Activated CD8-positive, alpha-beta T cell treated with anti-CD3 and anti-CD28 coated beads, Interleukin-2, amount 10 ng/mL, durations not matched to agents 7 days and 5 days (primary cell): ENCODE measurements at regions not wholly inside any gene's neighbourhood (a gene's known extent, or its start where the extent isn't known, plus 50 kb on each side); places are given as distances from the start of the nearest gene placed in this dataset.

Experiments
- ATAC-seq: fragments of 150-1000 bp; cut with Tn5 transposase; one replicate; pipeline ENCODE4 v1.10.0; 2021; ENCODE audit warnings: moderate library complexity
- CTCF ChIA-PET: fragments of 350-600 bp; sonication (Branson Sonifier 250); formaldehyde crosslinking; loops from one replicate; lab custom pipeline; 2021; ENCODE audit warnings: antibody characterized with exemption; lab: Charles Lee
- POLR2A ChIA-PET: fragments of 350-600 bp; sonication (Branson Sonifier 250); formaldehyde crosslinking; loops from one replicate; lab custom pipeline; 2021; ENCODE audit warnings: antibody characterized with exemption; lab: Charles Lee
- DNase-seq: peaks from one replicate; pipeline ENCODE4 v3.0.0-alpha.2; 2020
- H3K27ac Mint-ChIP-seq: one replicate; pipeline ENCODE4 v1.8.0; 2021; ENCODE audit warnings: mild to moderate bottlenecking, mixed read lengths
- H3K27me3 Mint-ChIP-seq: one replicate; pipeline ENCODE4 v1.8.0; 2021; ENCODE audit warnings: low read depth, mixed read lengths
- H3K36me3 Mint-ChIP-seq: one replicate; pipeline ENCODE4 v1.8.0; 2021; ENCODE audit warnings: low read depth, mixed read lengths
- H3K4me1 Mint-ChIP-seq: one replicate; pipeline ENCODE4 v1.8.0; 2021; ENCODE audit warnings: low read depth, mixed read lengths
- H3K4me3 Mint-ChIP-seq: one replicate; pipeline ENCODE4 v1.8.0; 2021; ENCODE audit warnings: mild to moderate bottlenecking, mixed read lengths
- H3K9me3 Mint-ChIP-seq: one replicate; pipeline ENCODE4 v1.8.0; 2022; ENCODE audit warnings: mixed read lengths; ENCODE audit not compliant: insufficient read depth

GRCh38 chr4:179114615-179115014, 1672.4 kb upstream of the AGA start:
- H3K36me3 Mint-ChIP-seq = no peaks in the 10 kb centered on the region
- no peak for ATAC-seq
- ChIA-PET CTCF (no interaction called here), POLR2A (no interaction called here)
- no peak overlapping the region for H3K4me3 Mint-ChIP-seq
- no peaks in the 10 kb centered on the region for H3K4me1 Mint-ChIP-seq
- no peaks in the 10 kb centered on the region for H3K27me3 Mint-ChIP-seq
- no peak overlapping the region for H3K27ac Mint-ChIP-seq
- peaks cover 19% of the 10 kb centered on the region for H3K9me3 Mint-ChIP-seq
- no peak for DNase-seq

- no peaks in the 10 kb centered on the region for H3K4me1 Mint-ChIP-seq
- no peaks in the 10 kb centered on the region for H3K27me3 Mint-ChIP-seq
- no peak for DNase-seq
- POLR2A ChIA-PET = no interaction called here
- no peaks in the 10 kb centered on the region for H3K36me3 Mint-ChIP-seq
- ATAC-seq = no peak
- CTCF ChIA-PET = no interaction called here
- H3K27ac Mint-ChIP-seq = no peak overlapping the region
- H3K9me3 Mint-ChIP-seq = peaks cover 18% of the 10 kb centered on the region
- no peak overlapping the region for H3K4me3 Mint-ChIP-seq
These were observed 1673.8 kb upstream of the AGA start for GRCh38 chr4:179116011-179116410.

- Mint-ChIP-seq H3K27me3 (no peaks in the 10 kb centered on the region), H3K27ac (no peak overlapping the region), H3K36me3 (no peaks in the 10 kb centered on the region), H3K9me3 (peaks cover 12% of the 10 kb centered on the region), H3K4me3 (no peak overlapping the region), H3K4me1 (no peaks in the 10 kb centered on the region)
- ChIA-PET CTCF (no interaction called here), POLR2A (no interaction called here)
- ATAC-seq (no peak), DNase-seq (no peak)
These were observed 1674.3 kb upstream of the AGA start for GRCh38 chr4:179116581-179116980.

DNA sequence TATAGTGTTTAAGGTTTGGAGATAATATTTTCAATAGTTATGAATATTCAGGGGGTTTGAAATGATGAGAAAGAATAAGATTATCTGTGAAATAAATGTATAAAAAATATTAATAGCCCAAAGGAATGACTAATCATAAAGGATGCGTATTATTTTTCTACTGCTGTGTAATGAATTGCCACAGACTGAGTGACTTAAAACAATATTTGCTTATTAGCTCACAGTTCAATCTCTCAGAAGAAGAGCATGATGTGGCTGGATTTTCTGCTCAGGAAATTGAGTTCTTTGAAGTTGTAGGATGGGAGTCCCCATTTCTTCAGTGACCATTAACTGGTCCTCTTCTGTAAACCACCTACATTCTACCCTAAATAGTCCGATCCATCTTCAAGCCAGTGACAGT, 1680.8 kb upstream of the AGA start:
- Mint-ChIP-seq H3K9me3 (peaks cover 7% of the 10 kb centered on the region), H3K4me3 (no peak overlapping the region), H3K27me3 (no peaks in the 10 kb centered on the region), H3K27ac (no peak overlapping the region), H3K36me3 (no peaks in the 10 kb centered on the region), H3K4me1 (no peaks in the 10 kb centered on the region)
- ATAC-seq = no peak
- CTCF ChIA-PET = no interaction called here
- POLR2A ChIA-PET = no interaction called here
- no peak for DNase-seq

GRCh38 chr4:179124419-179124818, 1682.2 kb upstream of the AGA start:
- H3K36me3 Mint-ChIP-seq = no peaks in the 10 kb centered on the region
- H3K4me1 Mint-ChIP-seq = no peaks in the 10 kb centered on the region
- DNase-seq = no peak
- H3K4me3 Mint-ChIP-seq = no peak overlapping the region
- no peak overlapping the region for H3K27ac Mint-ChIP-seq
- ChIA-PET CTCF (no interaction called here), POLR2A (no interaction called here)
- no peaks in the 10 kb centered on the region for H3K27me3 Mint-ChIP-seq
- peaks cover 7% of the 10 kb centered on the region for H3K9me3 Mint-ChIP-seq
- no peak for ATAC-seq

DNA sequence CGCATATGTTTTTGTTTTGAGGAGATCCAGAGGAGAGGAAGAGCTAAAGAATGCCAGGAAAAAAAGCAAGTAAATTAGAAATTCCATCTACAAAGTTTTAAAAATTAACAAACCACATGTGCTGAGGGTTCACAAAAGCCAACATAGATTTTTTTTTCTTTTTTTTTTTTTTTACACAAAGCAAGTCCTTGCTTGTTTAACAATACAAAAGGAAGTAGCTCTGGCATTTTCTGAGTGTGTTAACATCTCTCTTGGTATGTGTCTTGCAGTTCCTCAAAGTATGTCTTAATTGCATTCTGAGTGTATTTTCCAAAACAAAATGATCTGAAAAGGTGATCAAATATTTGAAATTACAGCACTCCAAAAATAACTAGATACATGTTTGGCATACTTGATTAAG, 1682.7 kb upstream of the AGA start:
- Mint-ChIP-seq H3K4me3 (no peak overlapping the region), H3K36me3 (no peaks in the 10 kb centered on the region), H3K4me1 (no peaks in the 10 kb centered on the region), H3K27ac (no peak overlapping the region), H3K9me3 (peaks cover 7% of the 10 kb centered on the region), H3K27me3 (no peaks in the 10 kb centered on the region)
- ATAC-seq = no peak
- DNase-seq = no peak
- ChIA-PET CTCF (no interaction called here), POLR2A (no interaction called here)

DNA sequence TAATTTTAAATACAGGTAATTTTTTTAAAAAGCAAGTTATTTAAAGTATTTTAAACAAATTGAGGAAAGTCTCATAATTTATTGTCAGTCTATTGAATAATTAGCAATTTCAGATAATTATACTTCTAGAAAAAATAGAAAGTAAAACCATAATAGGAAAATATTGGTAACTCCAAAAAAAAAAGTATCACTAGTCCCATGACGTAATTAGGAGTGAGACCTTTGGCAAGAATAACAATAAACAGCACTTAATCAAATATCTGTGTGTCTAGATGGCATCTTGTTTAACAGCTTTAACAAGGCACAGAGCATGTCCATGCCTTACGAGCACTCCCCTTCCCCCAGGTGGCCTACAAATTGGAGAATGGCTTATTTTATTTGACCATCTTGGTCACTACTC, 1683.6 kb upstream of the AGA start:
- no peak overlapping the region for H3K4me3 Mint-ChIP-seq
- ChIA-PET CTCF (no interaction called here), POLR2A (no interaction called here)
- peaks cover 7% of the 10 kb centered on the region for H3K9me3 Mint-ChIP-seq
- no peaks in the 10 kb centered on the region for H3K27me3 Mint-ChIP-seq
- H3K4me1 Mint-ChIP-seq = no peaks in the 10 kb centered on the region
- no peak overlapping the region for H3K27ac Mint-ChIP-seq
- ATAC-seq (no peak), DNase-seq (no peak)
- H3K36me3 Mint-ChIP-seq = no peaks in the 10 kb centered on the region

DNA sequence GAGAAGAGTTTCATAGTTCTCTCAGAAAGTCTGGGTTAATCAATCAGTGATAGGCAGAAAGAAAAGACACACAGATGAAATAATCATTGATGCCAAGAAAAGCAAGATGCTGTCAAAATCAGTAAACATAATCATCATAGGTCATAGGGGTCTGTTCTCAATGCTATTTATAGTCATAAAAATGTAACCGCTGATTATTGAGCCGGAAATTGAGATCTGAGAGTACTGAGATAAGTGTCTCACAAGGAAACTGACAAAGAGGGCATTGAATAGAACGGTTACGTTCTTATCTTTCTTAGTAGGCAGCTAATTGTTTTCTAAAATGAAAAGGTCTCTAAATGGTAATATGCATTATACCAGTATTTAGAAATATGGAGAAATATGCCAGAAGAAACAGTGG, 1686.1 kb upstream of the AGA start:
- Mint-ChIP-seq H3K4me1 (no peaks in the 10 kb centered on the region), H3K27me3 (no peaks in the 10 kb centered on the region), H3K4me3 (no peak overlapping the region), H3K9me3 (peaks cover 4% of the 10 kb centered on the region), H3K36me3 (no peaks in the 10 kb centered on the region), H3K27ac (no peak overlapping the region)
- no peak for DNase-seq
- ATAC-seq = no peak
- ChIA-PET POLR2A (no interaction called here), CTCF (interaction anchor here (0.7 kb wide), 1 partner anchor 62 kb away, joined by 3 read pairs; no protein-coding TSS in a partner anchor)

- POLR2A ChIA-PET = no interaction called here
- no peaks in the 10 kb centered on the region for H3K27me3 Mint-ChIP-seq
- H3K27ac Mint-ChIP-seq = no peak overlapping the region
- CTCF ChIA-PET = no interaction called here
- no peak overlapping the region for H3K4me3 Mint-ChIP-seq
- DNase-seq = no peak
- H3K36me3 Mint-ChIP-seq = no peaks in the 10 kb centered on the region
- no peaks in the 10 kb centered on the region for H3K4me1 Mint-ChIP-seq
- H3K9me3 Mint-ChIP-seq = no peaks in the 10 kb centered on the region
- no peak for ATAC-seq
These were observed 1688.0 kb upstream of the AGA start for GRCh38 chr4:179130122-179130714.

GRCh38 chr4:179145746-179146525, 1703.7 kb upstream of the AGA start:
- CTCF ChIA-PET = no interaction called here
- H3K27ac Mint-ChIP-seq = no peak overlapping the region
- H3K4me1 Mint-ChIP-seq = no peaks in the 10 kb centered on the region
- DNase-seq = no peak
- peaks cover 23% of the 10 kb centered on the region for H3K9me3 Mint-ChIP-seq
- ATAC-seq = no peak
- POLR2A ChIA-PET = no interaction called here
- no peaks in the 10 kb centered on the region for H3K27me3 Mint-ChIP-seq
- H3K36me3 Mint-ChIP-seq = no peaks in the 10 kb centered on the region
- H3K4me3 Mint-ChIP-seq = no peak overlapping the region

DNA sequence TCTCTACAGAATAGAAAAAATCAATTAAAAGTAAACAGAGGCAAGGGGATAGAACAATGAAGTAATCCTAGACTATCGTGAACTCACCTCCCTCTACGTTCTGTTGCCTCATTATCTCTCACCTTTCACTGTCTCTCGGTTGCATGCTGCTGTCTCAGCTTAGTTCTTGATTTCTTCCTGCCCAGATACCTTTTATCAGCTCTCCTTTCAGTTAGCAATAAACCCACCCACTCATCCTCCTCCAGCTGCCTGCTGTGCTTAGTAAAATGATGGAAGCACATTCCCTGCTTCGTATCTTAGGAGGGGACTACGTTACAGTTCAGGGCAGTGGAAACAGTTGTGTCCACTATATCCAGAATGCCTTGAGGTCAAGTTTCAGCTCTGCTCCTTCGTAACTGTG, 1709.5 kb upstream of the AGA start:
- ATAC-seq (no peak), DNase-seq (no peak)
- Mint-ChIP-seq H3K4me3 (no peak overlapping the region), H3K36me3 (no peaks in the 10 kb centered on the region), H3K4me1 (no peaks in the 10 kb centered on the region), H3K27ac (no peak overlapping the region), H3K9me3 (peaks cover 21% of the 10 kb centered on the region), H3K27me3 (no peaks in the 10 kb centered on the region)
- POLR2A ChIA-PET = no interaction called here
- CTCF ChIA-PET = no interaction called here

GRCh38 chr4:179163147-179163546, 1720.9 kb upstream of the AGA start:
- Mint-ChIP-seq H3K27ac (no peak overlapping the region), H3K36me3 (no peaks in the 10 kb centered on the region), H3K4me3 (no peak overlapping the region), H3K27me3 (no peaks in the 10 kb centered on the region), H3K9me3 (peaks cover 5% of the 10 kb centered on the region), H3K4me1 (no peaks in the 10 kb centered on the region)
- ATAC-seq = no peak
- ChIA-PET CTCF (no interaction called here), POLR2A (no interaction called here)
- DNase-seq = no peak
